ENCODE measurements at regions not wholly inside any gene's neighbourhood (a gene's known extent, or its start where the extent isn't known, plus 50 kb on each side); places are given as distances from the start of the nearest gene placed in this dataset.

DNA sequence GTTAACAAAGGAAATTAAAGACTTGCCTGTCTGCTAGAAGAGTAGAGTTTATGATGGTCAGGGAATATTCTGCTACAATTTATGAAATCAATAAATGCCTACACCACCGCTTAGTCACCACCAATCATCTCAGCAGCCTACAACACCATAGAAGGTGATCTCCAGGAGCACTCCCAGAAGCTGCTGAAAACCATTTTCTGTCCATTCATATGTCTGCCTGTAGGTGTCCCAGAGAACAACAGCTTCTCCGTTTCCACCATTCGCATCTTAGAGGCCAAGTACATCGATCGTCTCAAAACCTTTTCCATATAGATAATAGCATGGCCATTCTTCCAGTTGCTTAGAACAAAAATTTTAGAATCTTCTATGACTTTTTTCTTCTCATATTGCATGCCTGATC, 303.4 kb downstream of the KCNC2 start:
- no peak for TF ChIP-seq EZH2 (IDR thresholded peaks at IDR 0.05; ENCODE audit: low read length, unreplicated experiment)
- TF ChIP-seq, protein P1, sequence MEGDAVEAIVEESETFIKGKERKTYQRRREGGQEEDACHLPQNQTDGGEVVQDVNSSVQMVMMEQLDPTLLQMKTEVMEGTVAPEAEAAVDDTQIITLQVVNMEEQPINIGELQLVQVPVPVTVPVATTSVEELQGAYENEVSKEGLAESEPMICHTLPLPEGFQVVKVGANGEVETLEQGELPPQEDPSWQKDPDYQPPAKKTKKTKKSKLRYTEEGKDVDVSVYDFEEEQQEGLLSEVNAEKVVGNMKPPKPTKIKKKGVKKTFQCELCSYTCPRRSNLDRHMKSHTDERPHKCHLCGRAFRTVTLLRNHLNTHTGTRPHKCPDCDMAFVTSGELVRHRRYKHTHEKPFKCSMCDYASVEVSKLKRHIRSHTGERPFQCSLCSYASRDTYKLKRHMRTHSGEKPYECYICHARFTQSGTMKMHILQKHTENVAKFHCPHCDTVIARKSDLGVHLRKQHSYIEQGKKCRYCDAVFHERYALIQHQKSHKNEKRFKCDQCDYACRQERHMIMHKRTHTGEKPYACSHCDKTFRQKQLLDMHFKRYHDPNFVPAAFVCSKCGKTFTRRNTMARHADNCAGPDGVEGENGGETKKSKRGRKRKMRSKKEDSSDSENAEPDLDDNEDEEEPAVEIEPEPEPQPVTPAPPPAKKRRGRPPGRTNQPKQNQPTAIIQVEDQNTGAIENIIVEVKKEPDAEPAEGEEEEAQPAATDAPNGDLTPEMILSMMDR (conservative IDR thresholded peaks at IDR 0.05; ENCODE audit: low read depth, low read length) = peak; percentile 39; the same call in 1 of the 2 replicates
- no peak for TF ChIP-seq EZH2phosphoT487 (IDR thresholded peaks at IDR 0.05; ENCODE audit: borderline replicate concordance, low read length)

All from PC-3 (cell line).